HCT116 (cell line): ENCODE measurements at regions not wholly inside any gene's neighbourhood (a gene's known extent, or its start where the extent isn't known, plus 50 kb on each side); places are given as distances from the start of the nearest gene placed in this dataset.

Experiments
- ATAC-seq: fragments of 200-7000 bp; cut with Tn5 transposase; 2 replicates; pipeline ENCODE4 v1.9.1; 2020; ENCODE audit warnings: mild to moderate bottlenecking, moderate library complexity
- BruUV-seq: library from RNA; stranded (reverse); fragments of 400-500 nt; replicated peaks from 2 replicates; lab custom pipeline; 2021; lab: Mats Ljungman, UMichigan
- CTCF ChIA-PET: fragments of 300-600 bp; sonication (Branson Sonifier 250); formaldehyde crosslinking; loops from one replicate; lab custom pipeline; 2021; ENCODE audit warnings: antibody characterized with exemption; lab: Charles Lee
- POLR2A ChIA-PET: fragments of 300-600, 350-600 bp; sonication (Branson Sonifier 250); formaldehyde crosslinking; loops from one replicate; lab custom pipeline; 2021; ENCODE audit warnings: antibody characterized with exemption; lab: Charles Lee
- RAD21 ChIA-PET, 2 experiments: fragments of 300-600 bp; sonication (Branson Sonifier 250); formaldehyde crosslinking; loops; one replicate each; lab custom pipeline; 2023; ENCODE audit warnings: low total read pairs in 2 of 2; ENCODE audit not compliant: uncharacterized antibody in 2 of 2, unreplicated experiment in 2 of 2, low non-redundant PET in 1 of 2; lab: Charles Lee
- DNase-seq: peaks from one replicate; pipeline ENCODE4 v3.0.0-alpha.2; 2010; ENCODE audit warnings: low read depth, low spot score
- H2AFZ ChIP-seq: fragments of 200-600 bp; shearing (Covaris generic), sonication (generic); 2 replicates; pipeline ENCODE4 v1.6.1; 2017; ENCODE audit warnings: low read depth, mixed run types, mixed read lengths, antibody characterized with exemption, low read length; ENCODE audit not compliant: poor library complexity, severe bottlenecking
- H3K27ac ChIP-seq: 2 replicates; pipeline ENCODE4 v1.5.1; 2012; ENCODE audit warnings: low read depth, low read length
- H3K27me3 ChIP-seq: fragments of 200-600 bp; sonication (generic); 2 replicates; pipeline ENCODE4 v1.6.1; 2016; ENCODE audit warnings: mixed run types, low read length, mixed read lengths; ENCODE audit not compliant: insufficient read depth
- H3K36me3 ChIP-seq, 2 experiments: fragments of 200-500 bp in 1 of 2; fragments of 200-600 bp in 1 of 2; sonication (Bioruptor generic) in 1 of 2; sonication (generic) in 1 of 2; 2 replicates each; pipeline versions ENCODE4 v1.5.1 to v1.6.1; 2014 to 2016; ENCODE audit warnings: low read length in 2 of 2, inconsistent platforms in 1 of 2, mixed read lengths in 1 of 2, mixed run types in 1 of 2; ENCODE audit not compliant: insufficient read depth in 2 of 2, control insufficient read depth in 1 of 2
- H3K4me1 ChIP-seq, 2 experiments: fragments of 200-600 bp in 1 of 2; sonication (generic) in 1 of 2; 2 replicates each; pipeline versions ENCODE4 v1.5.1 to v1.6.1; 2012 to 2017; ENCODE audit warnings: low read length in 2 of 2, inconsistent platforms in 1 of 2, mild to moderate bottlenecking in 1 of 2, mixed read lengths in 1 of 2, mixed run types in 1 of 2, moderate library complexity in 1 of 2; ENCODE audit not compliant: insufficient read depth in 2 of 2, control insufficient read depth in 1 of 2
- H3K4me2 ChIP-seq: fragments of 200-600 bp; sonication (generic); 2 replicates; pipeline ENCODE4 v1.6.1; 2017; ENCODE audit warnings: mixed run types, low read length, mixed read lengths
- H3K4me3 ChIP-seq, 2 experiments: fragments of 200-600 bp in 1 of 2; sonication (generic) in 1 of 2; replicated peaks in 1 of 2; 2 replicates each; pipeline ENCODE4 v1.5.1; 2011 to 2016; ENCODE audit warnings: low read length in 2 of 2, control low read depth in 1 of 2, low read depth in 1 of 2, mild to moderate bottlenecking in 1 of 2, mixed read lengths in 1 of 2, mixed run types in 1 of 2
- H3K79me2 ChIP-seq: fragments of 200-600 bp; sonication (generic); 2 replicates; pipeline ENCODE4 v1.6.1; 2017; ENCODE audit warnings: mild to moderate bottlenecking, mixed run types, low read length, moderate library complexity, mixed read lengths; ENCODE audit not compliant: insufficient read depth
- H3K9ac ChIP-seq: fragments of 200-600 bp; sonication (generic); 2 replicates; pipeline ENCODE4 v1.6.1; 2016; ENCODE audit warnings: low read length, mixed read lengths
- H3K9me2 ChIP-seq: fragments of 200-600 bp; sonication (generic), shearing (Covaris generic); 2 replicates; pipeline ENCODE4 v1.6.1; 2017; ENCODE audit warnings: mixed run types, mild to moderate bottlenecking, moderate library complexity; ENCODE audit not compliant: insufficient read depth
- H3K9me3 ChIP-seq, 2 experiments: fragments of 200-500 bp in 1 of 2; fragments of 200-600 bp in 1 of 2; sonication (Bioruptor generic) in 1 of 2; sonication (generic) in 1 of 2; 2 replicates each; pipeline ENCODE4 v1.6.1; 2014 to 2017; ENCODE audit warnings: low read length in 2 of 2, mixed read lengths in 2 of 2, inconsistent platforms in 1 of 2, low read depth in 1 of 2, mild to moderate bottlenecking in 1 of 2, mixed run types in 1 of 2, moderate library complexity in 1 of 2; ENCODE audit not compliant: control insufficient read depth in 1 of 2, insufficient read depth in 1 of 2
- H4K20me1 ChIP-seq: fragments of 200-600 bp; sonication (generic), shearing (Covaris generic); 2 replicates; pipeline ENCODE4 v1.6.1; 2017; ENCODE audit warnings: mixed run types, mild to moderate bottlenecking, moderate library complexity; ENCODE audit not compliant: insufficient read depth
- ATF3 ChIP-seq: IDR thresholded peaks from 2 replicates; pipeline ENCODE4 v1.6.1; 2012
- CBX3 ChIP-seq: IDR thresholded peaks from 2 replicates; pipeline ENCODE4 v1.6.1; 2012; ENCODE audit warnings: low read depth
- EGR1 ChIP-seq: IDR thresholded peaks from 2 replicates; pipeline ENCODE4 v1.6.1; 2012; ENCODE audit warnings: low read depth
- ELF1 ChIP-seq: IDR thresholded peaks from 2 replicates; pipeline ENCODE4 v1.6.1; 2012; ENCODE audit warnings: low read depth, borderline replicate concordance
- EZH2 ChIP-seq: fragments of 200-600 bp; sonication (generic); IDR thresholded peaks from 2 replicates; pipeline ENCODE4 v1.6.1; 2017; ENCODE audit warnings: antibody characterized with exemption, mixed run types
- EZH2phosphoT487 ChIP-seq: fragments of 200-600 bp; IDR thresholded peaks from 2 replicates; pipeline ENCODE4 v1.6.1; 2018; ENCODE audit warnings: antibody characterized with exemption, borderline replicate concordance
- FOSL1 ChIP-seq: IDR thresholded peaks from 2 replicates; pipeline ENCODE4 v1.6.1; 2012; ENCODE audit warnings: low read depth
- JUND ChIP-seq: IDR thresholded peaks from 2 replicates; pipeline ENCODE4 v1.6.1; 2012
- POLR2AphosphoS5 ChIP-seq: IDR thresholded peaks from 2 replicates; pipeline ENCODE4 v1.6.1; 2011; ENCODE audit warnings: mild to moderate bottlenecking, low read depth, low read length, moderate library complexity
- RAD21 ChIP-seq: IDR thresholded peaks from 2 replicates; pipeline ENCODE4 v1.6.1; 2012; ENCODE audit warnings: low read depth, mild to moderate bottlenecking
- REST ChIP-seq: IDR thresholded peaks from 2 replicates; pipeline ENCODE4 v1.6.1; 2012; ENCODE audit warnings: low read depth
- SIN3A ChIP-seq: IDR thresholded peaks from 2 replicates; pipeline ENCODE4 v1.6.1; 2012; ENCODE audit warnings: low read depth
- YY1 ChIP-seq: IDR thresholded peaks from 2 replicates; pipeline ENCODE4 v1.6.1; 2011; ENCODE audit warnings: low read length, low read depth, moderate library complexity, mild to moderate bottlenecking; ENCODE audit not compliant: insufficient replicate concordance; ENCODE audit errors: extremely low read depth
- ZBTB33 ChIP-seq: IDR thresholded peaks from 2 replicates; pipeline ENCODE4 v1.6.1; 2011; ENCODE audit warnings: mild to moderate bottlenecking, low read length, moderate library complexity; ENCODE audit not compliant: insufficient replicate concordance; ENCODE audit errors: extremely low read depth
- ZFX ChIP-seq: fragments of 450-650 bp; IDR thresholded peaks from 2 replicates; pipeline ENCODE4 v1.6.1; 2017
- intact Hi-C: fragments of 100-400 bp; cut with micrococcal nuclease; formaldehyde crosslinking; loops from 2 replicates; pipeline ENCODE4 v1.10.0; 2022

GRCh38 chr4:36709991-36710390 lies 428.6 kb downstream of the DTHD1 start:
- no peak for DNase-seq
- intact Hi-C loops = no loop called here
- POLR2A ChIA-PET = no interaction called here
- no peaks in the 10 kb centered on the region for H4K20me1 ChIP-seq
- H3K79me2 ChIP-seq = no peaks in the 10 kb centered on the region
- H3K27me3 ChIP-seq = no peaks in the 10 kb centered on the region
- RAD21 ChIA-PET = no interaction called here
- H3K36me3 ChIP-seq = no peaks in the 10 kb centered on the region
- no peak for ATAC-seq
- H2AFZ ChIP-seq = no peak overlapping the region
- H3K9me2 ChIP-seq = no peaks in the 10 kb centered on the region
- H3K9me3 ChIP-seq = no peaks in the 10 kb centered on the region
- no TSS peak for BruUV-seq
- no peak overlapping the region for H3K4me3 ChIP-seq
- TF ChIP-seq CBX3 = no peak
- no peak for TF ChIP-seq ZBTB33
- no peak for TF ChIP-seq EGR1
- TF ChIP-seq SIN3A = no peak
- no peak for TF ChIP-seq JUND
- TF ChIP-seq FOSL1 = no peak
- TF ChIP-seq ZFX = no peak
- TF ChIP-seq REST = no peak
- no peak for TF ChIP-seq EZH2phosphoT487
- TF ChIP-seq RAD21 = no peak
- TF ChIP-seq YY1 = no peak
- TF ChIP-seq ATF3 = no peak
- no peak for TF ChIP-seq POLR2AphosphoS5
- no peak for TF ChIP-seq ELF1
- no peak for TF ChIP-seq EZH2
- H3K4me1 ChIP-seq = no peaks in the 10 kb centered on the region
- H3K4me2 ChIP-seq = no peak overlapping the region
- H3K9ac ChIP-seq = no peak overlapping the region
- CTCF ChIA-PET = no interaction called here
- no peak overlapping the region for H3K27ac ChIP-seq
